HG03575 (cell line): ENCODE measurements at regions not wholly inside any gene's neighbourhood (a gene's known extent, or its start where the extent isn't known, plus 50 kb on each side); places are given as distances from the start of the nearest gene placed in this dataset.
"Not testable (repeated sequence)": the region's sequence is repeated elsewhere in the genome, so short reads cannot be mapped to it uniquely, and the experiment has no call there.

ENCODE experiments used
- ATAC-seq: cut with Tn5 transposase; IDR thresholded peaks from one replicate; pipeline ENCODE4 v1.9.1; 2021; ENCODE audit not compliant: unreplicated experiment, insufficient number of reproducible peaks, low FRiP score; ENCODE audit errors: extremely low read depth

DNA sequence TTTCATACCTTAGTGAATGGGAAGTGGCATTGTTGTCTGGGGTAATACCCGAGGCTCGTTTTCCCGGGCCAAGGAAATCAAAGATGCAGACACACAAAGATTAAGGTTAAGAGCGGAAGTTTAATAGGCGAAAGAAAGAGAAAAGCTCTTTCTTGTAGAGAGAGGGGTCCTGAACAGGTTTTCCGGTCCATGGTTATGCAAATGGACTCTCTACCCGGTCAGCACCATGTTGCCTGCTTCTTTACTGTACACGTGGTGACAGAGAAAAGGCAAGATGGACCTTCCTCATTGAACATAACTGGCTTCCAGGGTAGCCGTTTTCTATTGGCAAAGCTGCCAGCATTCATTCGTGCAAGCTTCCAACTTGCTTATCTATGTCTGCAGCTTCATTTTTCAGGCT is 2063.5 kb downstream of the SUCLG1 start:
- ATAC-seq, result no peak

DNA sequence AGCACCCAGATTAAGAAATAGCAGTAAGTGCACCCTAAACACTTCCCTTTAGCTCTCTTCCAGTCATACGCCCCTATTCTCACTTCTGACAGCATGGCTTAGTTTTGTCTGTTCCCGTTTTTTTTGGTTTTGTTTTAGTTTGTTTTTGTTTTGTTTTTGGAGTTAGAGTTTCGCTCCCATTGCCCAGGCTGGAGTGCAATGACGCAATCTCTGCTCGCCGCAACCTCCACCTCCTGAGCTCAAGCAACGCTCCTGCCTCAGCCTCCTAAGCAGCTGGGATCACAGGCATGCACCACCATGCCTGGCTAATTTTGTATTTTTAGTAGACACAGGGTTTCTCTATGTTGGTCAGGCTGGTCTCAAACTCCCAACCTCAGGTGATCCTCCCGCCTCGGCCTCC is 2067.7 kb downstream of the SUCLG1 start:
- ATAC-seq, result no peak

DNA sequence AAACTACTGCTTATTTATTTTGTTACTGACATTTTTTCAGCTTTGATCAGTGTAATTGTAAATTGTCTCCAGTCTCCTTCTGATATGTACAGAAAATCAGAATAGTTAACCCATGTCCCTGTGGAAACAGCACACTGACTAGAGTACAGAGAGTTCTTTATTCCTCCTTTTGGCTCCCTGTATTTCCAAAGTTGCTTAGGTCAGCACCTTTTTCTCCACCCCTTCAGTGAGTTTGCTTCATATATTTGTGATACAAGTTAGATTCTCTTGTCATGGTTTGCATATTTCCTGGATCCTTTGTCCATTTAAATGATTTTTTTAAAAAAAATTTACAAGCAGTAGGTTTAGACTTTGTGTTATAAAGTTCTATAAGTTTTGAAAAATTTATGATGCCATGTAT is 2051.1 kb upstream of the LRRTM1 start:
- no peak for ATAC-seq

DNA sequence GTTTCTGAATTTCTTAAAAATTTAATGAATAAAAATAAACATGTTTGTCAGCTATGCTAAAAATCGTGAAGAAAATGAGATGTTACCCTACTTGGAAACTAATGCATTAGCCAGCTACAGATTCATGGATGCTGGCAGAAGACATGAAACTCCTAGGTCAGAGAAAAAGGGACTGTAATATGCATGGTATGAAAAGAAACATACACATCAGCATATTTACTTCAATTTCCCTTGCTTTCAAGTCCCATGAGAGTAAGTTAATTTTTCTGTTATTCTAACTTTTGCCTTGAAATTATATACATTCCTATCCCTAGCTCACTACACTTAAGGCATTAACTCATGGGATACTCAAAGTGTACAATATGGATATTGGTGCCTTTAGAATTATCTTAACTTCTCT is 2041.4 kb upstream of the LRRTM1 start:
- no peak for ATAC-seq

DNA sequence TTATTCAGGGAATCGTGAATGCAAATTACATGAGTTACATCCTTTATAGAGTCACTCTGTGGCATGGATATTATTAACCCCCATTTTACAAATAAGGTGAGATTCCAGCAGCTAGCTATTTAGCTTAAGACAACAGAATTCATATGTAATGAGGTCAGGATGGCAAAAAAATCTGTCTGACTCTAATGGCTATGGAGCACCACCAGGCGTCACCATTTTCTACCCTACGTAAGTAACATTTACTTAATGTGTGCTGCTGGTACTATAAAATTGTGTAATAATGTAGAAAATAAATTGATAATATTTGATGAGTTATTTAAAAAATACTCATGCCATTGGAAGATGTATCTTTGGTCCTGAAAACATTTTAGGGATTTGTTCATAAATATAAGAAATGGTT is 2040.1 kb upstream of the LRRTM1 start:
- no peak for ATAC-seq

DNA sequence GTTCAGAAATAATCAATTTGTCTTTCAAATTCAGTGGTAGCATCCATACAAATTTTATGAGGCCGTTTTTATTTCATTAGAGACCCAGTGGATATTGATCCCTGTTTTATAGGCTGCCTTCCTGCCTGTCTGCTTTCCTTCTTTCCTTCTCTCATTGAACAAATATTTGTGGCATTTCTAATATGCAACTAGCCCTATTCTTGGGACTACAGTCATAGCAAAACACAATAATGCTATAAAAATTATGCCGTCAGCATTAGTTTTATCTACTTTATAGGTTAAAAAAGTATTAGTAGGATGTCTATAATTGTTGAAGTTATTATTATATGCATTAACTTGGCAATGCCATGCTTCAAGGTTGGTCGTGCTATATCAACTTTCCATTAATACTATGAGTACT is 2037.8 kb upstream of the LRRTM1 start:
- no peak for ATAC-seq

DNA sequence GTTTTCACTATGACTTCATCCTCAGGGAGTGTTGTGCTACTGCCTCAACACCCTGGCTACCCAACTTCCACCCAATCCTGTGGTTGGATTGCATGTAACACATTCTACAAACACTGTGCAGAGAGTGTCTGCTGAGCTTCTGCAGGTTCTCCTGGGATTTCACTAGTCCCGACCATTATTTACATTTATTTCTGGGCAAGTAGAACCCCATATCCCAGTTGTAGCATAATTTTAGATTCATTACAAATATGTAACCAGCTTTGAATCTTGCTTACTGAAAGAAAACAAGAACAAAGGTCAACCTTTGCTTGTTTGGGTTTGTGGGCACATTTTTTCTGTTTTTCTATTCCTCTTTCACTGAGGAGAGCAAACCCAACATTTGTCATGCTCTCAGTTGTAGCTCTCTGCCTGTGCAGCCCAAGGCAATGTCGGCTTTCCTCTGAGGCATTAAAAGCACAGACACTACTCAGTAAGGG is 2036.1 kb upstream of the LRRTM1 start:
- ATAC-seq, result no peak

DNA sequence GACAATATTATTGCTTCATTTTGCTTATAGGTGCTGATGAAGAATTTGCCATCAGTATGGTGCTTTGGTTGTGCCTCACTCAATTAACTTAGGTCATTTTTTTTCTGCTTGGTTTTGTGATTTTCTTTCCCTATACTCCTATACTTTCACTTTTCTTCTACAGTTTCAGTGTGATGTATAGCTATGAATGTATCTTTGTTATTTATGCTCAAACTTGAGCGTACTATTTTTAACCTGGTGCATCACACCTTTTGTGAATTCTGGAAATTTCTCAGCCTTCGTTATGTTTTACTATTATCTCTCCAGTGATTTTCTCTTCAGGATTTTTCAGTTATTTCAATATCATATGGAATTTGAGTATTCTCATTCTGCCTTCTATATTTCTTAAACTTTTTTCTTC is 2035.3 kb upstream of the LRRTM1 start:
- no peak for ATAC-seq

DNA sequence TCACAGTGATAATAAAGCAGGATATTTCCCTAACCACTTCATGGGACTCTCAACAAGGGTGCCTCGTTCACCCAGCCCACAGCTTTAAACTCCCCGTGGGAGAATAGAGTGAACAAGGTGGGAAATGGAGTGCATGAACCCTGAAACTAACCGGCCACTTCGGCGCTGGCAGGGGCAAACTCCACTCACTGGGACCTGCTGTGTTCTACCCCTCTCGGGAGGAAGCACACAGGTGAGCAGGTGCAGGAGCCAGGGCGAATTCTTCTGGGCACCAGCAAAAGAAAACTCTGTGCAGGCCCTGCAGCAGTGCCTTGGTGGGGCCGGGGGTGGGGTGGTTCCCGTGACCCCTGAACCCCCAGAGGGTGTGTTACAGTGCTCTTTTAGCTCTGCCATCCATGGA is 2029.1 kb upstream of the LRRTM1 start:
- ATAC-seq, result no peak

DNA sequence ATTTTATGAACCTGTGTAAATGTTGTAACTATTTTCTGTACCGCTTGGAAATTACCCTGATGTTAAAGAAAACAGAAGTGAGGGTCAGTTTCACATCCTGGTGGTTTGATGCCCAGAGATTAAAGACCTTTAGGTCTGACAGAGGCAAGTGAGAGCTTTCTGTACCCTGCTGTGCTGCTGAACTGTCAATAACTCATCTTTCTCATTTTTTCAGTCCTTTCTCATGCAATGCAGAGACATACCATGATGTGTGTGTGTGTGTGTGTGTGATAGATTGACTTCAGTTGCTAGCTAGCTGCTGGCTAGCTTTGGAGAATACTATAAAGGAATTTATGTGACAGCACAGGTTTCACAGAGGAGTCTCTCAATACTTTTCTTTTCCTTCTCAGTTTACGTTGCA is 2025.6 kb upstream of the LRRTM1 start:
- no peak for ATAC-seq

DNA sequence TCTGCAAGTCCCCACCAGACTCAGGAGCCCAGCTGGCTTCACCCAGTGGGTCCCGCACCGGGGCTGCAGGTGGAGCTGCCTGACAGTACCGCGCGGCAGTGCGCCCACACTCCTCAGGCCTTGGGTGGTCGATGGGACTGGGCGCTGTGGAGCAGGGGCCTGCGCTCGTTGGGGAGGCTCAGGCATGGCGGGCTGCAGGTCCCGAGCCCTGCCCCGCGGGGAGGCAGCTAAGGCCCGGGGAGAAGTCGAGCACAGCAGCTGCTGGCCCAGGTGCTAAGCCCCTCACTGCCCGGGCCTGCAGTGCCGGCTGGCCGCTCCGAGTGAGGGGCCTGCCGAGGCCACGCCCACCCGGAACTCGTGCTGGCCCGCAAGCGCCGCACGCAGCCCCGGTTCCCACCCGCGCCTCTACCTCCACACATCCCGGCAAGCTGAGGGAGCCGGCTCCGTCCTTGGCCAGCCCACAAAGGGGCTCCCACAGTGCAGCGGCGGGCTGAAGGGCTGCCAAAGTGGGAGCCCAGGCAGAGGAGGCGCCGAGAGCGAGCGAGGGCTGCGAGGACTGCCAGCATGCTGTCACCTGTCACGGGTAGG is 2021.7 kb upstream of the LRRTM1 start:
- not testable (repeated sequence) for ATAC-seq

DNA sequence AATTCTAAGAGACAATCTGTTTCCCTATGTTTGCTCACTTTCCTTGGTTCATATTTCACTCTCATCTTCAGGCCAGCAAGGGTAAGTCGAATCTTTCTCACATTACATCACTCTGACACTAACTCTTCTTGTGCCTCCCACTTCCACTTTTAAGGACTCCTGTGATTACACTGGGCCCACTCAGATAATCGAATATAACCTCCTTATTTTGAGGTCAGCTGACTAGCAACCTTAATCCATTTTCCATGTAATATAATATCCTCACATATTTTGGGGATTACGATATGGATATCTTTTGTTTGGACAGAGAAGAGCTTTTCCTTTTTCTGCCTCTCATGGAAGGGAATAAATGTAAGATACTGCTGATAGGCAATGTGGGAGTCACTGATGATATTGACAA is 2015.7 kb upstream of the LRRTM1 start:
- ATAC-seq, result no peak

DNA sequence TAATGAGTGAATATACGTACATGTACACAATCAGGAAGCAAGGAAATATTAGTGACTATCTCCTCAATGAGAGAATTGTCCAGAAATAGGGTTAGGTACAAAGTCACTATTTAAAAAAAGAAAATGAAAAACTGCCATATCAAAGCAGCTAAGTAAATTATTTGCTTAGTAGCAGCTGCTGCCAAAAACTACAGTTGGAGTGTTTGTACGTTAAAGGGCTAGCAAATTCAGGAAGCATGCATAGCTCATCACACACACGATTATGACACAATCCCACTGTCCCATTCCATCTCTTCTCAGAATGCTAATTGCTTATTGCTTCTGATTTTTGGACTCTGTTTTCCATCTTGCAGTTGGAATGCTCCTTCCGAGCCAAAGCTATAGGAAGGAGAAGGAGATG is 2012.5 kb upstream of the LRRTM1 start:
- no peak for ATAC-seq

DNA sequence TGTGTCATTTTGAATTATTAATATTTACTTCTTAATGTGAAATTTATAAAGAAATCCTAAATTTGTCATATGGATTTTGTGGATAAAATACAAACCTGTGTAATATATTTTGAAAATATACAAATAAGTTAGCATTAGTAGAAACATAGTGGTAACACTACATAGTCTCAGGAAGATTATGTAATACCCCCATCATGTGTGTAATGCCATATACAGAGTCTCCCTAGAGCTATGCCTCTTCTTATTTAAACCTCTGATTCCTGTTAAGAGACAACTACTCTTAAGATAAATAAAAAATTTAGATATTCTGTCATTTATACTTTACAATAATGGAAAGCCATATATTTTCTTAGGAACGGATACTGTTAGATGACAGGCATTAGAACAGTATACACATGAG is 2012.0 kb upstream of the LRRTM1 start:
- ATAC-seq, result no peak

DNA sequence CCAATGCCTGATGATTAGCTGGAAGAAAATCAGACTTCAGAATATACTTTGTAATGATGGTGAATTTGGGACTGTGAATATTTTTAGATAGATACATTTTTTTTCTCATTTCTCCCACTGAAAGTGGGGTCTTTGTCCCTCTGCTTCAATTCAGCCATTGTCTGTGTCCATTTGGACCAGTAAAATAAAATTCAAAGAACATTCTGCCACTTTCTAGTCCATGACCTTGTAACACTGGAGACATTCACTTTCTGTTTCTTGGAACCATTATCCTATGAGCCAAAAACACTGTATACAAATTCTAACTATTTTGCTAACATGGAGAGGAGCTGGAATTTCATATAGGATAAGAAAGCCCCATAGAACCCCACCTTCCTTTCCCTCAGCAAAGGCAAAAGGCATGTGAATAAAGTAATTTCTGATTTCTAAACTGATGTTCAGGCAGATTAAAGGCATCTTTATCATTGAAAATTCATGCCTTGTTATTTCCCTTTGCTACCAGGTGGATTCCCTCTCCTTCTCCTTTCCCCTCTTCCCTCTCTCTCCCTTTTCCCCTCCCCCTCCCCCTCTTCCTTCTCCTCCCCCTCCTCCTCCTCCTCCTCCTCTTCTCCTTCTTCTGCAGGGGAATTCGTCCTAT is 2010.4 kb upstream of the LRRTM1 start:
- no peak for ATAC-seq

DNA sequence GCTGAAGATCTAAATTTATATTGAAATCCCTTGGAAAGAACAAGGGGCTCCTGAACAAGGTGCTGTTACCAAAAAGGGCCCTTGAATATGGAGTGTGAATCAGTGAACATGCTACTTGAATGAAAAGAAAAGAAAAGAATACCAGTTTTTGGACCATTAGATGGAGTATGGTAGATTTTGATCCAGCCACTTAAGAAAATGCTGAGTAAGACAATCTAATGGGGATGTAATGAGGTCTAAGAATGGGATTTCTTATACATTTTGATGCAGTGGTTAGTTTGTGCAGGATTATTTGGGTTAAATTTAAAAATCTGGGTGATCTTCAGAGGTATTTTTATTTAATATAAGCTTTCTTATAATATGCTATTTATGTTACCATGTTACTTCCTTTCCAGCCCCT is 2003.0 kb upstream of the LRRTM1 start:
- ATAC-seq, result no peak

DNA sequence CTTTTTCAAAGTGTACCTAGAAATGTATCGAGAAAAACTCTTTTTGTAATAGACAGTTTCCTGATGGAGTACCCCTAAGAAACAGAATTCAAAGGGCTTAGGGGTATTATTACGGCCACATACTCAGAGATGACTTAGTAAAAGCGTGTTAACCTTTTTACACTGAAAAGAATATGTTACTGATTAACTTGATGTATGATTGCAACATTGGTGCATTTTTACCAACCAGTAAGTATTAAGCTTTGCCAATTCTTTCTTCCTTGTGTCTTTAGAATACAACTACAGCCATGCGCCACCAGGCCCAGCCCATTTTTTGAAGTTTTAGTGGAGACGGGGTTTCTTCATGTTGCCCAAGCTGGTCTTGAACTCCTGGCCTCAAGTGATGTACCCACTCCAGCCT is 1997.0 kb upstream of the LRRTM1 start:
- ATAC-seq, result no peak

DNA sequence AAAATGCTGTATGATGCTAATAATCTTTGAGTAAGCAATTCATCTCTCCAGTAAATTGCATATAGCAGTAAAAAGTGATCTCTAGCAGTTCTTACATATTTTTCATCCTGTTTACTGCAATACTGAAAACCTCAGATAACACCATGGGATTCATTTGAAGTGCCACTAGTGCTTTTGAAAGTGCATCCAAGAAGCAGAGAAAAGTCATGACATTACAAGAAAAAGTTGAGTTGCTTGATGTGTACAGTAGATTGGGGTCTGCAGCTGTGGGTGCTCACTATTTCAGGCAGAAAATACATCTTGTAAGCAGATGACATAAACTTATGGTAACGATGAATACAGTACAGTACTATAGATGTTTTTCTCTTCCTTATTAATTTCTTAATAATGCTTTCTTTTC is 1984.9 kb upstream of the LRRTM1 start:
- ATAC-seq, result no peak

DNA sequence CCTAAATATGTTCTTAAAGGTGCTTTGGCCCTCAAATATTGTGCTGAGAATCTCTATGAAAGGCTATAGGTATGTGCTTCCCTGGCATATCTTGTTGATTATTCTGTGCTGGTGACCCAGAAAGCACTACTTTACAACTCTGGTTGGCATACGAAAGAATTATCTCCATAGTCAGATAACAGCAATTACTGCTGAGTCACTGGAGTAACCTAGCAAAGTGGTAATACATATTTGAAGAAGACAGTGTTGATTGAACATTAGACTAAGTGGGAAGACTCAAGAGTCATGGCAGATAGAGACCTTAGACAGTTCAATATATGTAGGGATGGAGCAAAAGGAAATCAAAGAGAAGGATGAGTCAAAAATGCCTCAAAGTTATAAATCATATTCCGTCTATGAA is 1978.5 kb upstream of the LRRTM1 start:
- no peak for ATAC-seq

DNA sequence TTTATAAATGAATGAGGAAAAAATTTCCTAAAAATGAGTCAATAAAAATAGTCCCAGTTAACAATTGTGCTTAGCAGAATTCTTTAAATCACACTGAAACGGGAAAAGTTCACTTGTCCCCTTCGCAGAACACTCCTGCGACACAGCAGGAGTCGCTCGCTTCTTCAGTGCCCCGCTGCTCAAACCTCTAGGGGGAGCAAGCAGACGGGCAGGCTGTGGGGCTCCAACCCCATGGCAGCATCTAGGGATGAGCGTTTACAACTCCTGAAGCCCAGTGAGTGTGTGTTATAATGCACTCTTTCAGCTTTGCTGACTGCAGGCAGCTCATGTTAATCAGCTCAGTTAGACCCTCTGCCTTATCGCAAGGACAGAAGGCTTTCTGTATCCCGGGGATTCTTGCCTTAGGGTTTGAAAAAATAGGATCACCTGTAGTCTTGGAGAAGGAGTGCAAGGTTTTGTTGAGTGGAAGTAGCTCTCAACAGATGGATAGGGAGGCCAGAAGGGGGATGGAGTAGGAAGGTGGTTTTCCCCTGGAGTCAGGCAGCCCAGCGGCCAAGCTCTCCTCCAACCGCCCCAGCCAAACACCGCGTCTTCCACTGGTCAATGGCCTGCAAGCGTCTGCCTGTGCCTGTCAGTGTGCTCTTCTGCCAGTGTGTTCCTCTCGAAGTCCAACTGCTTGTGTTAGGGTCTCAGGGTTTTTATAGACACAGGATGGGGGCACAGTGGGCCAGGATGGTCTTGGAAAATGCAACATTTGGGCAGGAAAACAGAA is 1977.7 kb upstream of the LRRTM1 start:
- no peak for ATAC-seq
